OCI-LY3 (cell line): ENCODE measurements at regions not wholly inside any gene's neighbourhood (a gene's known extent, or its start where the extent isn't known, plus 50 kb on each side); places are given as distances from the start of the nearest gene placed in this dataset.

Source experiments
- EZH2phosphoT487 ChIP-seq: fragments of 200-600 bp; shearing (Covaris generic); IDR thresholded peaks from 2 replicates; pipeline ENCODE4 v1.6.1; 2018; ENCODE audit warnings: antibody characterized with exemption, mixed run types, low read depth
- TF ChIP-seq, protein P1 (sequence below): fragments of 200-600, 300-600 bp; sonication (generic); IDR thresholded peaks from 2 replicates; pipeline ENCODE4 v1.5.1; 2014; ENCODE audit warnings: antibody characterized with exemption, low read length, low read depth

DNA sequence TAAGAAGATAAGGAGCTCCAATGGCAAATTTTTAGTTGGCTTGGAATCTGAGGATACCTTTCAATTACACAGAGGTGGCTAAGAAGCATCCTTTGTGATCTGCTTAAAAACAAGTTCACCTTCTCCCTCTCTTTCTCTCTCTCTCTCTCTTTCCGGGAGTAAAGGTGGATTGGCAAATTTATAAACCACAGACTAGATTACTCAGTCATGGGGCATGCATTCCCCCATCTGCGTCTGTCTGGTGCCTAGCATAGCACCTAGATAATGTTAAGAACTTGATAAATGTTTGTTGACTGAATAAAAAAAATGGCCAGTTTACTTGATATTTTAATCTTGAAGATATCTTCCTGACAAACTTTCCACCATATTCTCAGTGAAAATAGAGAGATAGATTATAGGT lies 312.3 kb downstream of the CDC5L start:
- TF ChIP-seq, protein P1, sequence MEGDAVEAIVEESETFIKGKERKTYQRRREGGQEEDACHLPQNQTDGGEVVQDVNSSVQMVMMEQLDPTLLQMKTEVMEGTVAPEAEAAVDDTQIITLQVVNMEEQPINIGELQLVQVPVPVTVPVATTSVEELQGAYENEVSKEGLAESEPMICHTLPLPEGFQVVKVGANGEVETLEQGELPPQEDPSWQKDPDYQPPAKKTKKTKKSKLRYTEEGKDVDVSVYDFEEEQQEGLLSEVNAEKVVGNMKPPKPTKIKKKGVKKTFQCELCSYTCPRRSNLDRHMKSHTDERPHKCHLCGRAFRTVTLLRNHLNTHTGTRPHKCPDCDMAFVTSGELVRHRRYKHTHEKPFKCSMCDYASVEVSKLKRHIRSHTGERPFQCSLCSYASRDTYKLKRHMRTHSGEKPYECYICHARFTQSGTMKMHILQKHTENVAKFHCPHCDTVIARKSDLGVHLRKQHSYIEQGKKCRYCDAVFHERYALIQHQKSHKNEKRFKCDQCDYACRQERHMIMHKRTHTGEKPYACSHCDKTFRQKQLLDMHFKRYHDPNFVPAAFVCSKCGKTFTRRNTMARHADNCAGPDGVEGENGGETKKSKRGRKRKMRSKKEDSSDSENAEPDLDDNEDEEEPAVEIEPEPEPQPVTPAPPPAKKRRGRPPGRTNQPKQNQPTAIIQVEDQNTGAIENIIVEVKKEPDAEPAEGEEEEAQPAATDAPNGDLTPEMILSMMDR, result no peak
- TF ChIP-seq EZH2phosphoT487, result no peak
